DOHH2 (cell line): ENCODE measurements at regions not wholly inside any gene's neighbourhood (a gene's known extent, or its start where the extent isn't known, plus 50 kb on each side); places are given as distances from the start of the nearest gene placed in this dataset.

Experiments used
- CTCF ChIP-seq: fragments of 200-600 bp; sonication (generic); IDR thresholded peaks from one replicate; pipeline ENCODE4 v1.5.1; 2014; ENCODE audit warnings: antibody characterized with exemption, mild to moderate bottlenecking, low read depth, low read length; ENCODE audit not compliant: poor library complexity, severe bottlenecking
- EZH2phosphoT487 ChIP-seq: fragments of 200-600 bp; sonication (generic); IDR thresholded peaks from 2 replicates; pipeline ENCODE4 v1.6.1; 2017; ENCODE audit warnings: borderline replicate concordance, mild to moderate bottlenecking, antibody characterized with exemption, low read length, moderate library complexity, mixed read lengths

- TF ChIP-seq CTCF (no peak), EZH2phosphoT487 (no peak)
Observed at GRCh38 chr21:17442165-17442564, 70.7 kb upstream of the CXADR start.
